Naive thymus-derived CD4-positive, alpha-beta T cell (primary cell): ENCODE measurements at regions not wholly inside any gene's neighbourhood (a gene's known extent, or its start where the extent isn't known, plus 50 kb on each side); places are given as distances from the start of the nearest gene placed in this dataset. TPM values are rescaled to one million over a fixed set of nuclear protein-coding genes. Genes with fewer than 3 reads are reported as not detected.

Source experiments
- microRNA-seq: library from miRNA; unstranded; fragments of <30 nt; microRNA quantifications from one replicate; pipeline ENCODE4 v1.2.0, GENCODE V29; 2022; ENCODE audit warnings: borderline microRNAs expressed

Small RNA genes in the stretch of these regions (microRNA-seq; reads per million reads assigned to microRNA genes)
- not detected for gene MIR4318
- gene MIR5583-1 = not detected
- not detected for gene MIR5583-2
- gene MIR924 = not detected
